ENCODE measurements at regions not wholly inside any gene's neighbourhood (a gene's known extent, or its start where the extent isn't known, plus 50 kb on each side); places are given as distances from the start of the nearest gene placed in this dataset.

DNA sequence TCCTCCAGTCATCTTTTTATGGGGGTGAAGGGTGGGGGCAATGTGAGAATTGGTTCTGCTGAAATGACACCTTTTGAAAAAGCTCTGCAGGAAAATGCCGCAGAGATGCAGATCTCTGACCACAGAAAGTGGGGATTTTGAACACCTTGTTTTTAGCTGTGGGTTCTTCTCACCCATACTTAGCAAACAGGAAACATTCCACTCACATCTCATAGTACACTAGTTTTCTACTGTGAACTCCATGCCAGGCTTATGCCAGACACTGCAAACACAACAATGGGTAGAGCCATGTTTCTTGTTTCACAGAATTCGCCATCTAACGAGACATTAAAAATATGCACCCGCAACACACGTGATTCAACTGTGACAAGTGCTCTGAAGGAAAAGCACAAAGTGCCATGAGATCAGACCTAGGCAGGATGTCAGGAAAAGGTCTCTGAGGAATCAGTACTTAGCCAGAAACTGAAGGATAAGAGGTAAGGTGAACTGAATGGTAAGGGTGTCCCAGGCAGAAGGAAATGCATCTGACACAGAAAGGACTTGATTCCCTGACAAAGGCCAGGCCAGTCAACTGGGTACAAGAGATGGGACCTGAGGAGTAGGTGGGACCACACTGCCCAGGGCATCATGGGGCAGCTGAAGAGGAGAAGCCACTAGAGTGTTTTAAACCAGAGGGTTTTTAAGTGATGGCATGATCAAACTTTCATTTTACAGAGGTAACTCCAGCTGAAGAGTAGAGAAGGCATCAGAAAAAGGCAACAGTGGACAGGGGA is 83.8 kb upstream of the JAK1 start:
- TF ChIP-seq, protein P1, sequence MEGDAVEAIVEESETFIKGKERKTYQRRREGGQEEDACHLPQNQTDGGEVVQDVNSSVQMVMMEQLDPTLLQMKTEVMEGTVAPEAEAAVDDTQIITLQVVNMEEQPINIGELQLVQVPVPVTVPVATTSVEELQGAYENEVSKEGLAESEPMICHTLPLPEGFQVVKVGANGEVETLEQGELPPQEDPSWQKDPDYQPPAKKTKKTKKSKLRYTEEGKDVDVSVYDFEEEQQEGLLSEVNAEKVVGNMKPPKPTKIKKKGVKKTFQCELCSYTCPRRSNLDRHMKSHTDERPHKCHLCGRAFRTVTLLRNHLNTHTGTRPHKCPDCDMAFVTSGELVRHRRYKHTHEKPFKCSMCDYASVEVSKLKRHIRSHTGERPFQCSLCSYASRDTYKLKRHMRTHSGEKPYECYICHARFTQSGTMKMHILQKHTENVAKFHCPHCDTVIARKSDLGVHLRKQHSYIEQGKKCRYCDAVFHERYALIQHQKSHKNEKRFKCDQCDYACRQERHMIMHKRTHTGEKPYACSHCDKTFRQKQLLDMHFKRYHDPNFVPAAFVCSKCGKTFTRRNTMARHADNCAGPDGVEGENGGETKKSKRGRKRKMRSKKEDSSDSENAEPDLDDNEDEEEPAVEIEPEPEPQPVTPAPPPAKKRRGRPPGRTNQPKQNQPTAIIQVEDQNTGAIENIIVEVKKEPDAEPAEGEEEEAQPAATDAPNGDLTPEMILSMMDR (IDR thresholded peaks at IDR 0.05; ENCODE audit: low read depth, low read length) = no peak
- TF ChIP-seq EZH2phosphoT487 (IDR thresholded peaks at IDR 0.05; ENCODE audit: low read depth) = no peak

Measured in OCI-LY3 (cell line).